Liver (tissue), 3 donors: ENCODE measurements at regions not wholly inside any gene's neighbourhood (a gene's known extent, or its start where the extent isn't known, plus 50 kb on each side); places are given as distances from the start of the nearest gene placed in this dataset.

ENCODE experiments used
- ATF3 ChIP-seq: IDR thresholded peaks from 2 replicates; pipeline ENCODE4 v1.6.1; 2016; ENCODE audit warnings: antibody characterized with exemption
- CTCF ChIP-seq: fragments of 150-350 bp; IDR thresholded peaks from 2 replicates; pipeline ENCODE4 v1.5.1; 2017; ENCODE audit warnings: improper control_type of control experiment, low read depth, low read length; ENCODE audit not compliant: missing input control
- FOXA1 ChIP-seq: IDR thresholded peaks from 2 replicates; pipeline ENCODE4 v1.6.1; 2016; ENCODE audit warnings: antibody characterized with exemption
- GABPA ChIP-seq, 2 donors: IDR thresholded peaks in 1 of 2; conservative IDR thresholded peaks in 1 of 2; 2 replicates each; pipeline ENCODE4 v1.6.1; 2016; ENCODE audit warnings: antibody characterized with exemption in 2 of 2, mild to moderate bottlenecking in 1 of 2, moderate library complexity in 1 of 2
- HNF4A ChIP-seq, 2 donors: conservative IDR thresholded peaks; 2 replicates each; pipeline ENCODE4 v1.6.1; 2016; ENCODE audit warnings: antibody characterized with exemption in 2 of 2, mild to moderate bottlenecking in 2 of 2
- JUND ChIP-seq, 2 donors: IDR thresholded peaks; 2 replicates each; pipeline ENCODE4 v1.6.1; 2016; ENCODE audit warnings: antibody characterized with exemption in 2 of 2
- MAX ChIP-seq: IDR thresholded peaks from 2 replicates; pipeline ENCODE4 v1.6.1; 2016; ENCODE audit warnings: antibody characterized with exemption
- RAD21 ChIP-seq, 2 donors: IDR thresholded peaks; 2 replicates each; pipeline ENCODE4 v1.6.1; 2016; ENCODE audit warnings: antibody characterized with exemption in 2 of 2, mild to moderate bottlenecking in 2 of 2
- REST ChIP-seq: IDR thresholded peaks from 2 replicates; pipeline ENCODE4 v1.6.1; 2016; ENCODE audit warnings: antibody characterized with exemption, mild to moderate bottlenecking
- RXRA ChIP-seq, 2 donors: IDR thresholded peaks; 2 replicates each; pipeline ENCODE4 v1.6.1; 2017 to 2018; ENCODE audit warnings: antibody characterized with exemption in 2 of 2, mild to moderate bottlenecking in 1 of 2
- SP1 ChIP-seq: IDR thresholded peaks from 2 replicates; pipeline ENCODE4 v1.6.1; 2018; ENCODE audit warnings: antibody characterized with exemption, mild to moderate bottlenecking
- TAF1 ChIP-seq: conservative IDR thresholded peaks from 2 replicates; pipeline ENCODE4 v1.6.1; 2016; ENCODE audit warnings: antibody characterized with exemption, mild to moderate bottlenecking
- YY1 ChIP-seq: IDR thresholded peaks from 2 replicates; pipeline ENCODE4 v1.6.1; 2016; ENCODE audit warnings: antibody characterized with exemption, mild to moderate bottlenecking
- donor health status: healthy.
- donor health status: healthy.

- TF ChIP-seq CTCF = no peak
- no peak for TF ChIP-seq REST
- no peak for TF ChIP-seq MAX
- TF ChIP-seq RAD21 (IDR thresholded peaks at IDR 0.05) = no peak
- no peak for TF ChIP-seq YY1
- TF ChIP-seq JUND (IDR thresholded peaks at IDR 0.05) = no peak
- no peak for TF ChIP-seq HNF4A (conservative IDR thresholded peaks at IDR 0.05)
- no peak for TF ChIP-seq TAF1
- no peak for TF ChIP-seq RXRA (IDR thresholded peaks at IDR 0.05)
- TF ChIP-seq FOXA1 = no peak
- no peak for TF ChIP-seq GABPA (IDR thresholded peaks at IDR 0.05 in 1 of 2, conservative IDR thresholded peaks at IDR 0.05 in 1 of 2)
- TF ChIP-seq ATF3 = no peak
- no peak for TF ChIP-seq SP1
Measured at GRCh38 chr4:19014594-19014993, 993.0 kb upstream of the LCORL start.
